Gastrocnemius medialis (tissue), 4 donors: ENCODE measurements at regions not wholly inside any gene's neighbourhood (a gene's known extent, or its start where the extent isn't known, plus 50 kb on each side); places are given as distances from the start of the nearest gene placed in this dataset.

Experiments
- CTCF ChIP-seq, 5 experiments: fragments of 450-650 bp in 3 of 5; fragments of 200-600 bp in 2 of 5; sonication (generic) in 2 of 5; IDR thresholded peaks in 4 of 5; conservative IDR thresholded peaks in 1 of 5; 1 replicate in 4 of 5; 2 replicates in 1 of 5; pipeline ENCODE4 v1.5.1; 2016 to 2019; ENCODE audit warnings: antibody characterized with exemption in 5 of 5, mild to moderate bottlenecking in 3 of 5, moderate library complexity in 3 of 5
- POLR2A ChIP-seq, 2 donors: fragments of 450-650 bp; IDR thresholded peaks; one replicate each; pipeline ENCODE4 v1.6.1; 2017; ENCODE audit warnings: antibody characterized with exemption in 2 of 2, mild to moderate bottlenecking in 2 of 2, moderate library complexity in 2 of 2

- no peak for TF ChIP-seq POLR2A (IDR thresholded peaks at IDR 0.05)
- TF ChIP-seq CTCF (IDR thresholded peaks at IDR 0.05 in 4 of 5, conservative IDR thresholded peaks at IDR 0.05 in 1 of 5) = no peak
Observed at GRCh38 chr4:57494821-57495220, 384.6 kb upstream of the IGFBP7 start.
